GM11168 (cell line): ENCODE measurements at regions not wholly inside any gene's neighbourhood (a gene's known extent, or its start where the extent isn't known, plus 50 kb on each side); places are given as distances from the start of the nearest gene placed in this dataset.

Source experiments
- in situ Hi-C: fragments of 300-500 bp; cut with MboI; formaldehyde crosslinking; loops from one replicate; pipeline ENCODE4 v1.12.0; 2022; ENCODE audit warnings: low sequenced_read_pairs; ENCODE audit not compliant: unreplicated experiment

DNA sequence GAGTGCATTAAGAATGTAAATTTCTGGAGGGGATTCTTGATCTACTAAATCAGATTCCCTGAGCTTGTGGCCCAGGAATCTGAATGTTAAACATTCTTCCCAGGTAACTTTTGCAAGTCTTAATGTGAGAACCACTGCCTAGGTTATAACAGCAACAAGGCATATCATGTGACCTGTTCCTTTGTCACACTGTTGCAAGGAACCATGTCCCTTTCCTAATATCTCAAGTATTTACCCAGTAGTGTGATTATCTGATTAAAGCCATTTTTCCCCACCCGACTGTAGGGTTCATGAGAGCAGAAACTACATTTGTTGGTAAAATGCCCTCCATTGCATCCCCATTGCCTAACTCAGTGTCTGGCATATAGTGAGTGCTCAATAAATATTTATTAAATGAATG is 112.9 kb upstream of the ATP1A1 start:
- in situ Hi-C loops, result no loop called here

DNA sequence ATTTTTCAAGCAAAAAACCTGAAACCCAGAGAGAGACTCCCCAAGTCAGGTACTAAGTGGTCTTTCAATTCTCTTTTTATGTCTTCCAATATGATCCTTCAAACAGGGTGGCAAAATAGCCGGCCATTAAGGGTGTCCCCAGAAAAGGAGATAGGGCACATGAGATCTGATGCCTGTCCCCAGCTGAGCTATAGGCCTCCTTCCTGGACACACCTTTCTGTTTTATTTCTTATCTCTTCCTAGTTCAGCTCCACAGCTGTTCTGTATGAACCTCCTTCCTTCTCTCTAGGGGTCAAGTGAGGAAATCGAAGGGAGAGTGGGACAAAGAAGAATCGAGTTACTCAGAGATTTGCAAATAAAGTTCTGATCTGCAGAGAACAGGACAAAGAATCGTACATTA is 112.4 kb upstream of the ATP1A1 start:
- in situ Hi-C loops, result no loop called here

GRCh38 chr1:116261227-116261626 is 111.8 kb upstream of the ATP1A1 start:
- in situ Hi-C loops, result no loop called here

GRCh38 chr1:116262207-116262994 is 110.6 kb upstream of the ATP1A1 start:
- in situ Hi-C loops, result no loop called here

- in situ Hi-C loops, result no loop called here
These were observed 110.1 kb upstream of the ATP1A1 start for GRCh38 chr1:116262995-116263385.

DNA sequence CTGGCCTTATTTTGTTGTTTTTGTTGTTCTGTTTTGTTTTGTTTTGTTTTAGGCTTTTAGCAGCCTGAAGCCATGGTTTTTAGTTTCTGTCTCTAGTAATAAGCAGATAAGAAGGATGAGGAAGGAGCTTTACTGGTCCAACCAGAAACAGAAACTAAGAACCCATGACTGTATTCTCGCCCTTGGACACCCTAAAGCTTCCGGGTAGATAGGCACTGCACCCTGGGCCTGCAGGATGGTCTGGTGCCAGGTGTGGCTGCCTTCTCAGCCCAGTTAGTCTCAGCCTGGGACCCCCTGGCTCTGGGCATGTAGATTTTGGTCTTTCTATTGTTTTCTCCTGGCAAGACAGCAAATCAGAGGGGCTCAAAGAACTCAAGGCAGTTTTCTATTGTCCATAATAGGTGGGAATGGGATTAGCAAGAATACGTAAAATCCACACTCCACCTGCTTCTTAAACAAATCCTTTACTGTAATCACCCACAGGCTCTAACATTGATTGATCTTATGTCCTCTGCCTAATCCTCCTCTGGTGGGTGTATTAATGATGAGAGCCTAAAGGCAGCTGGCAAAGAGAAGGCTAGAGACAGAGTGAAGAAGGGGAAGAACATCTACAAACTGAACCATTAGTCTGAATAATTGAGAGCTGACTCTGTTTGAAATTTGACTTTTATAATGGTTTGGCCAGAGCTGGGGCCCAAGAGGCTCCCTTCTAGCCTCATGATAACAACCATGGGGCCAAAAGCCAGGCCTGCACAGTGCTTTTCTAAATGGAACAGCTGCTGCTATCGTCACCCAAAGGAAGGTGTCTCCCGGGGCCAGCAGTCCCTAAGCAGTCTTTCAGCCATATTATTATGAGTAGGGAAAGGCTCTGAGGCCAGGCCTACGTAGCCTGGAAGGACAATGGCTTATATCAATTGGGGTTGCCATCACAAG is 106.8 kb upstream of the ATP1A1 start:
- in situ Hi-C loops, result no loop called here

GRCh38 chr1:116266864-116267212 is 106.2 kb upstream of the ATP1A1 start:
- in situ Hi-C loops, result no loop called here

GRCh38 chr1:116268211-116268610 is 104.8 kb upstream of the ATP1A1 start:
- in situ Hi-C loops, result no loop called here

- in situ Hi-C loops, result no loop called here
These were observed 102.6 kb upstream of the ATP1A1 start for GRCh38 chr1:116270316-116271057.

GRCh38 chr1:116273042-116273783 is 99.8 kb upstream of the ATP1A1 start:
- in situ Hi-C loops, result no loop called here

- in situ Hi-C loops, result no loop called here
These were observed 96.5 kb upstream of the ATP1A1 start for GRCh38 chr1:116276532-116276931.

- in situ Hi-C loops, result no loop called here
These were observed 95.1 kb upstream of the ATP1A1 start for GRCh38 chr1:116277840-116278540.

- in situ Hi-C loops, result no loop called here
These were observed 94.5 kb upstream of the ATP1A1 start for GRCh38 chr1:116278541-116278866.

- in situ Hi-C loops, result no loop called here
These were observed 93.3 kb upstream of the ATP1A1 start for GRCh38 chr1:116279715-116280114.

DNA sequence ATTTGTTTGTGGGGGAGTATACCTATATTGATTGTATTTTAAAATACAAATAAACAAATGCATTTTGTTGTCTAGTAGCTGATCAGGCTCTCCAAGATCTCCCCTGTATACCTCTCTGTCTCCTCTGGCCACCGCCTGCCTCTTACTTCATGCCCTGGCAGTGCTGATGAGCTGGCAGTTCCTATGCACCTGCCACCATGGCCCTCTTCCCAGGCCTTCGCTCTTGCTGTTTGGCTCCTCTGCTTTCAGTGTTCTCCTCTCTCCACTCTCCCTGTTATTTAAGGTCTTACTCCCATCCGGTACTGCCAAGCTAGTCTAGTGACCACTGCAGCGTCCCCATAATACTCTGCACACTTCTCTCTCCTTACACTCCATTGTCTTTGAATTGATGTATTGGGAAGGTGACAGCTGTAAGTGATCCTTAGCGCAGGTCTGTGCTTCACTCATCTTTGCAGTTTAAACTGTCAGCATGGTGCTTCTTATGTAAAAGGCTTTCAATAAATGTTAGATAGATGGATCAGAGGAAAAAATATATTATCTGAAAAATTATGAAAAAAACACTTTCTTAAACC is 88.1 kb upstream of the ATP1A1 start:
- in situ Hi-C loops, result no loop called here

GRCh38 chr1:116286541-116286971 is 86.5 kb upstream of the ATP1A1 start:
- in situ Hi-C loops, result no loop called here

GRCh38 chr1:116287341-116288200 is 85.5 kb upstream of the ATP1A1 start:
- in situ Hi-C loops, result no loop called here

DNA sequence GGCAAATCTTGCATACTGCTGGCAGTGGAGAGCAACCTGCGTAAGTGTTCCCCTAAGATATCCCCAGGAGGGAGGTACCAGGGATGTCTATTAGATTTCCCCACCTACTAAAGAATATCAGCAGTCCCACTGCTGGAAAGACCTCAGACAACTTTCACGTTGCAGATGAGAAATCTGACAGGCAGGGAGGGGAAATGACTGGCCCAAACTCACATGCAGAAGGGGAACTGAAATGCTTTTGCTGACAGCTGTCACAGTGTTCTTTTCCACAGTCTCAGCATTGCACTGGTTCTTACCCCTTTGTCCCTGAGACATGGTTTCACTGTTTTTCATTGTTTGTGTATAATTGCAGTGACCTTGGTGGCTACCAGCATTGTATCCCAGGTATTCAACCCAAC is 84.8 kb upstream of the ATP1A1 start:
- in situ Hi-C loops, result no loop called here
